ENCODE measurements at regions not wholly inside any gene's neighbourhood (a gene's known extent, or its start where the extent isn't known, plus 50 kb on each side); places are given as distances from the start of the nearest gene placed in this dataset.

- TF ChIP-seq, protein P1, sequence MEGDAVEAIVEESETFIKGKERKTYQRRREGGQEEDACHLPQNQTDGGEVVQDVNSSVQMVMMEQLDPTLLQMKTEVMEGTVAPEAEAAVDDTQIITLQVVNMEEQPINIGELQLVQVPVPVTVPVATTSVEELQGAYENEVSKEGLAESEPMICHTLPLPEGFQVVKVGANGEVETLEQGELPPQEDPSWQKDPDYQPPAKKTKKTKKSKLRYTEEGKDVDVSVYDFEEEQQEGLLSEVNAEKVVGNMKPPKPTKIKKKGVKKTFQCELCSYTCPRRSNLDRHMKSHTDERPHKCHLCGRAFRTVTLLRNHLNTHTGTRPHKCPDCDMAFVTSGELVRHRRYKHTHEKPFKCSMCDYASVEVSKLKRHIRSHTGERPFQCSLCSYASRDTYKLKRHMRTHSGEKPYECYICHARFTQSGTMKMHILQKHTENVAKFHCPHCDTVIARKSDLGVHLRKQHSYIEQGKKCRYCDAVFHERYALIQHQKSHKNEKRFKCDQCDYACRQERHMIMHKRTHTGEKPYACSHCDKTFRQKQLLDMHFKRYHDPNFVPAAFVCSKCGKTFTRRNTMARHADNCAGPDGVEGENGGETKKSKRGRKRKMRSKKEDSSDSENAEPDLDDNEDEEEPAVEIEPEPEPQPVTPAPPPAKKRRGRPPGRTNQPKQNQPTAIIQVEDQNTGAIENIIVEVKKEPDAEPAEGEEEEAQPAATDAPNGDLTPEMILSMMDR (IDR thresholded peaks at IDR 0.05 in 8 of 11, conservative IDR thresholded peaks at IDR 0.05 in 3 of 11): no peak
- no peak for TF ChIP-seq POLR2AphosphoS5 (IDR thresholded peaks at IDR 0.05)
Measured at GRCh38 chr12:93015871-93016751, 87.0 kb upstream of the EEA1 start.

Measured in spleen (tissue), 7 donors.